CD1c-positive myeloid dendritic cell (primary cell): ENCODE measurements at regions not wholly inside any gene's neighbourhood (a gene's known extent, or its start where the extent isn't known, plus 50 kb on each side); places are given as distances from the start of the nearest gene placed in this dataset.
"Not testable (repeated sequence)": the region's sequence is repeated elsewhere in the genome, so short reads cannot be mapped to it uniquely, and the experiment has no call there.

ENCODE experiments used
- DNase-seq: peaks from one replicate; pipeline ENCODE4 v3.0.0-alpha.2; 2016; ENCODE audit errors: extremely low spot score

DNA sequence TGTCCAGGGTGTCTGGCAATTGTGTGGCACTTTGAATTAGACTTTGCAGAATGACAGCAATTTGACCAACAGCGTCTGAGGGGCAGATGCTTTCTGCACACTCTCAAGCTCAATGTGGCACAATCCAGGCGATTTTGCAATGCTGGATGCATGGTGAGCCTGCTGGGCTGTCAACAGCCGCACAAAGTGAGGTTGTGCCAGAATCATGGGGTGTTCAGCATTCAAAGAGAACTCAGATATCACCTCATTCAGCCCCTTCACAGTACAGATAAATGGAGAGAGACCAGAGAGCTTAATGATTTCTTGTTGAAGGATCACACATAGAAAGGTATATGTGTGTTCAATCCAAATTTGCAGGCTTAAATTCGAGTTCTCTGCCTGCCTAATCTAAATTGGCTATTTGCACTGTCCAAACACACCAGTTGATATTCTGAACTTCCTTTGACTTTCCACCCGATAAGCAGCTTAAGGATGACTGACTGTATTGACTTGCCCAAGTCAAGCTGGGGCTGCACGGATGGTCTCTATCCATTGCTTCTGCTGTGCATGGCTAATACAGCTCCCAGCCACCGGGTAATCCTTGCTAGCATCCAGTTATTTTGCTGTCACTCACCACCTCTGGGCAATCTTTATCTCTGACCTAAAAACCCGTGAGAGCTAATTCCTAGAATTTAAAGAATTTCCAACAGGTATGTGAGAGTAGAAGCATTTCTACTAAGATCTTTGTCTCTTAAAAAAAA lies 157.9 kb upstream of the TAS2R1 start:
- DNase-seq, result no peak

DNA sequence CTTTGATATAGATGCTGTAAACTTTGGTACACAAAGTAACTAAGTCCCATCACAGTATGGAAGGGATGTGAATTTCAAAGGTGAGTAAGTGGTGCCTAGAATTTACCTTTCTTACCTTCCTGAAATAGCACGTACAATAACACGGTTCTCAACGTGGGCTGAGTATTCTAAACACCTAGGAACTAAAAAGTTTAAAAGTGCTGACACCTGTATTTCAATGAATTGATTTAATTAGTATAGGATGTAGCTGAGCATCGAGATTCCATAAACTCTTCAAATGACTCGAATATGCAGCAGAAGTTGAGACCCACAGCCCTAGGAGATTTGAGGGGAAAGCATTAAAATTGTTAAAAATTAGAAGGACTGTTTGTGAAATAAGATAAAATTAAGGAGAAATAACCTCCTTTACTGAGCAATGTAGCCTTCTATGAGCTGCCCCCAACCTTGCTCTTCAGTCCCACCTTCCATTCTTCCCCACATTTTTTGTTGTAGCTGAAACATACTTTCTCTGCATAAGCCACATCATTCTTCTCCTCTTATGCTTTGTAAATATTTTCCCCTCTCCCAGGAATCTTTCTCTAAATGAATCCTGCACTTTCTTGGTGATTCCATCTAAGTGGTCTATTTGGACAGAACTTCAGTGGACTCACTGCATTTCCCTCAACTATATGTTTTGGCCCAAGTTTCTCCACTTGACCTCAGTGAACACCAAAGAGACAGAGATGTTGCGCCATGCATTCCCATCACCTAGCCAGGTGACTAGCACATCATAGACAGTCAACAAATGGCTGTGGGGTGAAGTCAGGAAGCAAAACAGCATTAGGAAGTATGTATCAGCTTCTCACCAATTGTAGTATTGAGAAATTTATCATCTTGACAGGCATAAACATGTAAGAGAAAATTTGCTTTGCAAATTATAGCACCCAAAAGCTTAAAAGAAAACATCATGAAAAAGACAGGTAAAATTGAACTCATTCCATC lies 156.5 kb upstream of the TAS2R1 start:
- no peak for DNase-seq

DNA sequence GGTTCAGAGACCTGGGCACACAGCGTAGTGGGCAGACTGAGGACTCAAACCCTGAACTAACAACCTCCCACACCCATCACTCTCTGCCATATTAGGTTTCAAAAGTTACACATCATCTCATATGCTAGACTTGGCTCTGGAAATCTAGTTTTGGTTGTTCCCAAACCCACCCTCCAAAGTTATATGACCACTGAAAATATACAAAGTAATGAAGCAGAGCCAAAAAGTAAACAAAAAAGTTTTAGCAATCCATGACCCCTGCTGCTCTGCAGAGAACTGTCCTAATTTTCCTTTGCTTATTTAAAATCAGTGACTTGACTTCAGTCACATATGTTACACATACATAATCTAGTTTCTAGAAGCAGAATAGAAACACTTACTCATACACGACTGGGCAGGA lies 155.6 kb upstream of the TAS2R1 start:
- DNase-seq, result no peak

DNA sequence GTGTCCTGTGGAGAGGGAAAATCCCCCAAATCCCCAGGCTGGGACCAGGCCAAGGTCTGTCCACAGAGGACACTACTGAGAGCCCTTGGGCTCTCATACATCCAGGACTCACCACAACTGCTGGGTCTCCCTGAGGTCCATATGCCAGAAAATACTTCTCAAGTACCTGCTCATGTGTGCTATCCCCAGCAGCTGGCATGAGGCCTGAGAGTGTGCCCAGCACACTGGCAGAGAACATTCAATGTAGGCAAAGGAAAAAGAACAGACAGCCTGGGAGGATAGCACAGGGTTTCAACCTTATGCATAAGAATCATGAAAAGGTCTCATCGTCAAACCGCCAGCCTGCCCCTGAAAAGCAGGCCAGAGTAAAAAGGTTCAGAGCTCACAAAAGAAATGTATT lies 154.1 kb upstream of the TAS2R1 start:
- DNase-seq, result no peak

DNA sequence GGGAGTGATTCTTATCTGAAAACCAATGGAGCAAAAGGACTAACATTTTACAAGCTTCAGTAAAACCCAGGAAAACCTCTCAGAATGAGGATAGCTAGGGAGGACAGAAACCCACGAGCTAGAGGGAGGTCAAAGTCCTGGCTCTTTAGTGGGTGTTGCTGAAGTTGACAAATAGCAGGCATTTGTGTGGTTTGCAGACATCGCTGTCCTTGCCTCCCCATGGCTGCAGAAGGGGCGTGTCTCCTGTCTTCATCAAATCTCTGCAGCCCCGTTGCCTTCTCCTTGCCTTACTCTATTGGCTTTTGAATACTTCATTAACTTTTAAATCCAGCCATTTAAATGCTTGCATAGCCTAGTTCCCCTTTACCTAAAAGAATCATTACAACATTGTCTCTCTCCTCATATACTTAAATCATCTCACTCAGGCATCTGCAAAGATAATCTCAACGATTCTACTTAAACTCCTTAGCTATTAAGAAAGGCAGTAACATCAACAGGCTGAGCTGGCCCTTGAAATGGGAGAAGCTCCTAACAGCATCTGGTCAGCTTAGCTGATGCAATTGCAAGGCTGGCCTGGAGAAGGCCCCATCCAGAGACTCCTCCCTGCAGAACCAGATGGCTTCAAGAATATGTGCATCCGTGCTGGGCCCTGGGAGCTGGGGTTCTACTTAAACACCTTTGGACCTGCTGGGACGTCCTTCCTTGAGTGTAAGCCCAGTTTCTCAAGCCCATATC lies 152.8 kb upstream of the TAS2R1 start:
- no peak for DNase-seq

DNA sequence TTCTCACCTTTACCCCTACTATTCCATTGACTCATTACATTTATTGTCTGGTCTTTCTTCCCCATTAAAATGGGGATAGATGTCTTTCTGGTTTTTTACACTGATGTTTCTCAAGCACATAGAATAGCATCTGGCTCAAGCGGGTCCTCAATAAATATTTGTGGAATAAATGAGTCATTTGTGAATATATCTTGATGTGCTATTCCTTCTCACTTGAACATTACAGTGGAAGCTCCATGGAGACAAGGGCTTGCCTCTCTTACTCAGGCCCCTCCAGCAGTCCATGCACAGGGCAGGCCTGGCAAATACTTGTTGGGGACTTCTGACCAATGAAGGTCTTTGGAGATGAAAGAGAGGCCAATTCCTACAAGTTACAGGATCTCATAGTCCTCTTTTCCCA lies 151.7 kb upstream of the TAS2R1 start:
- no peak for DNase-seq

DNA sequence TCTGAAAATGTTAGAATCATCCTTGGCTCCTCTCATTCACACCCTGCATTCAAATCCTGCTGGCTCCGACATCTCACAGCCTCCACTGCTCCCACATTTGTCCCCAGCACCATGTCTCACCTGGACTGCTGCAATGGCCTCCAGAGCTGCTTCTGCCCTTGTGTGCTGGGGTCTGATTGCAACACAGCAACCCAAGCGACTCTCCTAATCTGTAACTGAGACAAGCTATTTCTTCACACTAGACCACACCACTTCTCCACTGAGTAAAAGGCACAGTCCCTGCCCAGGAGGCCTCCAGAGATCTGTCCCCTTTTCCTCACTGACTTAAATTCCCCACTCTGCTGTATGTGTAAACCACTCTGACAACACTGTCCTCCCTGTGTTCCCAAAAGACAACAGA lies 151.1 kb upstream of the TAS2R1 start:
- DNase-seq, result no peak

DNA sequence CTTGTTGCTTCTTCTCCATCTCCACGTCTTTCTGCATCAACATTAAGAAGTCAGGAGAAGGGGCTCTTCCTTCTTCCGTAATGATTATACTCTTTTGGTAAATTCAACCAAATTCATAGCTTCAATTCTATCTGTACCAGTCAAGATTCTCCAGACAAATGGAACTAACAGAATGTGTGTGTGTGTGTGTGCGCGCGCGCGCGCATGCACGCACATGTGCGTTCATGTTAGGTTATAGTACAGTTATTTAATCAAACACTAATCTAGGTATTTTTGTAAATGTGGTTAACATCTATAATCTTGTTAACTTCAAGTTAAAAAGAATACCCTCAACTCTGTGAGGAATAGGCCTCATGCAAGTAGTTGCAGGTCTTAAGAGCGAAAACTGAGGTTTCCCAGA lies 150.3 kb upstream of the TAS2R1 start:
- no peak for DNase-seq

DNA sequence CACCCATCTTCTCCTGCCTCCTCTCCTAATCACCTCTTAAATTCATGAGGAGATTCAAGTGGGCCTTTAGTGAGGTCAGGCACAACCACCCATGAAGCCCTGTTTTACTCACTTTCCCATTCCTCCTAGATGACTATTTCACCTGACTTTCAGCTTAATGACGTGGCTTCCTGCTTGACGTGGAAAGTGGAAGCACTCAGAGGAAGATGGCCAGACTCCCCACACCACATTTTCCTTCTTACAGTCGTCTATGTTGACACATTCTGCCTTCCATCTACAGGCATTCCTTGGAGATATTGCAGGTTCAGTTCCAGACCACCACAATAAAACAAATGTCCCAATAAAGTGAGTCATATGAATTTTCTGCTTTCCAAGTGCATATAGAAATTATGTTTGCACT lies 146.4 kb upstream of the TAS2R1 start:
- DNase-seq, result no peak

DNA sequence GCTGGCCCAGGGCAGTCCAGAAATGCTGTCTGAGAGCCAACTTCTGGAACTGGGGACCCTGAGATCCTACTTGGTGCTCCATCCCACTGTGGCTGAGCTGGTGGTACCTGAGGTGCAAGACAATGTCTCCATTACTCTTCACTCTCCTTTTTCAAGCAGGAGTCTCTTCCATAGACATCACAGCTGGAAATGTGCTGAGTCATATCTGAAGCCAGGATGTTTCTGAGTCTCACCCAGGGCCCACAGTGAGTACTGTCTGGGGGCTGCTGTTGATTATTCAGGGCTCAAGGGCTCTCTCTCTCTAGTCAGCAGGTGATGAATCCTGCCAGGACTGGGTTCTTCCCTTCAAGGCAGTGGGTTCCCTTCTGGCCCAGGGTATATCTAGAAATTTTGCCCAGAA lies 145.2 kb upstream of the TAS2R1 start:
- no peak for DNase-seq

DNA sequence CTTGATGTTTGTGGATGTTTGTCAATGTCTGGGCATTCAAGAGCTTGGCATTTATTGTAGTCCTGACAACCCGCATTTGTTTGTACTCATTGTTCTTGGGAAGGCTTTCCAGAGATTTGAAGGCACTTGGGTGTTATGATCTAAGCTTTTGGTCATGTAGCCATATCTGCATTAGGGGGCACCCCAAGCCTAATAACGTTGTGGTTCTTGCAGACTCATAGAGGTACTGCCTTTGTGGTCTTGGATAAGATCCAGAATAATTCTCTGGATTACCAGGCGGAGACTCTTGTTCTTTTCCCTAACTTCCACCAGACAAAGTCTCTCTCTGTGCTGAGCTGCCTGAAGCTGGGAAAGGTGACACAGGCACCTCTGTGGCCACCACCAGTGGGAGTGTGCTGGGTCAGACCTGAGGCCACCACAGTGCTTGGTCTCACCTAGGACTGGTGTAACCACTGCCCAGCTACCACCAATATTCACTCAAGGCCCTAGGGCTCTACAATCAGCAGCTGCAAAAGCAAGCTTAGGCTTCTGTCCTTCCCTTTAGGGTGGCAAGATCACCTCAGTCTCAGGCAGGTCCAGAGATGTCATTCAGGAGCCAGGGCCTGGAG lies 144.4 kb upstream of the TAS2R1 start:
- no peak for DNase-seq

DNA sequence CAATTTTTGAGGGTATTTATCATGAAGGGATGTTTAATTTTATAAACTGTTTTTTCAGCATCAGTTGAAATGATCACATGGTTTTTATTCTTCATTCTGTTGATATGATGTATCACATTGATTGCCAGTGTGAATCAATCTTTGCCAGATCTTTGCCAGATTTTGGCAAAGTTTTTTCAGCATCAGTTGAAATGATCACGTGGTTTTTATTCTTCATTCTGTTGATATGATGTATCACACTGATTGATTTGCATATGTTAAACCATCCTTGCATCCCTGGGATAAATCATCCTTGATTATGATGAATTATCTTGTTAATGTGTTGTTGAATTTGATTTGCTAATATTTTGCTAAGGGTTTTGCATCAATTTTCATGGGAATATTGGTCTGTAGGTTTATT lies 140.9 kb upstream of the TAS2R1 start:
- no peak for DNase-seq

DNA sequence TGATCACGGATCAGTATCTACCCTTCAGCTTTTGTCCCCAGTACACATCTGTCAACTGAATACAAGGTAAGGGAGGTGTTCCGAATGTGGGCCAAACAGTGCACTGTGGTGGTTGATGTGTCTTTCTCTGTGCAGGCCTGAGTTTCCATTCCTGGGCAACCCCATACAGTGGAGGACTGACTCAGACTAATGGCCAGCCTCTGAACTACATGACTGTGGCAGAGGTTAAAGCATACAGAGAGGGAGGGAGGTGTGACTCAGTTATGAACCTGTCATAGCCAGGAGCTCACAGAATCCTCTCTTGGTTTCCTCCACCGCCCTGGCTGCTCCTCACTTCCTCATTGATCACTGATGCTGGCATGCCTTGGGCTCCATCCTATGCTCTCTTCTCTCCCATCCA lies 136.4 kb upstream of the TAS2R1 start:
- DNase-seq, result no peak

DNA sequence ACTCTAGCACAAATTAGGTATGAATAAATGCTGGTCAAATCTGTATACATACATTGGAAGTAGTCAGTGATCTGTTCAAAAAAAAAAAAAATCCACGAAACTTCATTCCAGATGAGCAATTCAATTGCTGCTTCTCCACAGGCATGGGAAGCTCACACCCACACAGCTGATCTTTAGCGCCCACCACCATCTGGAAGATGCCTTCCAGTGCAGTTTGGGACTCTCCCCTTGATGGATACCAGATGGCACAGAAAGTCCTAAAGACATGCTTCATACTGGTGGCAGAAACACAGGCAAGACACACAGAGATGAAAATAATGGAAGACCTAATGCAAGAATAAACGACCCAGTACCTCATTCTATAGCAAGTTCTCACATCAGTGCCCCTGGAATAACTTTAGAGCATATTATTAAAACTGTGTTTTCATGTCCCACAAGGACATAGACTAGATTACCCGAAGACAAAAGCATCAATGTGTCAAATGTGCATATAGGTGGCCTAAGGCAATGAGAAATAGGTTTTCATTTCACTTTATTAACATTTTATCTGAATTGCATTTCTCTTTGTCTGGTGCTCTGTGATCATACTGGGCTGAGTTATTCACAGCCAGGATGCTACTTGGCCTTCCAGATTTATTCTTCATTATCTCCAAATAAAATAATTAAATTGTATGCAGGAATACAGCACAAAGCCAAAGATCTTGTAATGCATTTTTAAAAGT lies 135.4 kb upstream of the TAS2R1 start:
- no peak for DNase-seq

DNA sequence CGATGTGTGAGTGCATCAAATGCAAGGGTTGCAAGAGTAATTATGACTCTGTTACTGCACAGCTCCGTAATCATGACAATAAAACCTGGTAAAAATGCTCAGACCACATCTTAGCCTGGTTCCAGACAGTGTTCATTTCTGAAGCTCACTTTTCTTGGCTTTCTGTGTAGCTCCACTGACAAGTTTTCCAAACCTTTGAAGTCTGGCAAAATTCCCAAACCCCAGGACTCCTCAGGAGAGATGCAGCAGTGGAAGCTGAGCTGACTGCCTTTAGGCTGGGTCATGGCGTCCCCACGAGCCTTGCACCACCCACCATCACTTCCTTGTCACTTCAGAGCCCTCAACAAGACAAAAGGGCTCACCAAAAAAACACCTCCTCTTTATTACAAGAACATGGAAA lies 131.6 kb upstream of the TAS2R1 start:
- DNase-seq, result no peak

DNA sequence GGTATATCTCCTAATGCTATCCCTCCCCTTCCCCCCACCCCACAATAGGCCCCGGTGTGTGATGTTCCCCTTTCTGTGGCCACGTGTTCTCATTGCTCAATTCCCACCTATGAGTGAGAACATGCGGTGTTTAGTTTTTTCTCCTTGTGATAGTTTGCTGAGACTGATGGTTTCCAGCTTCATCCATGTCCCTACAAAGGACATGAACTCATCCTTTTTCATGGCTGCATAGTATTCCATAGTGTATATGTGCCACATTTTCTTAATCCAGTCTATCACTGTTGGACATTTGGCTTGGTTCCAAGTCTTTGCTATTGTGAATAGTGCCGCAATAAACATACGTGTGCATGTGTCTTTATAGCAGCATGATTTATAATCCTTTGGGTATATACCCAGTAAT lies 122.5 kb upstream of the TAS2R1 start:
- DNase-seq, result not testable (repeated sequence)

DNA sequence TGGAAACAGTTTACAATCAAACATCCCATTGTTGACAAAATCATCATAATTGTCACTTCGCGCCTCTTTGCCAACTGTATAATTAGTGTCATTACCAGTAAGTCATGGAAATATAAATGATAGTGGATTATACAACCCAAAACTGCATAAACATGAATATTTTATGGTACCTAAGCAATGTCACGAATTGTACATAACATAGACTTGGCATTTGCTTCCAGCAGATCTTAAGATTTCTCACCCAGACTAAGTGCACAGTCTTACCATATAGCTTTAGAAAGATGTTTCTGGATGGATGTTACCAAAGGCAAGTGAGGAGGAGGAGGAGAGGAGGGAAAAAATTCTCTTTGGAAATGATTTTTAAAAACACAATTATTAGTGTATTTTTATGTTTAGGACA lies 113.4 kb upstream of the TAS2R1 start:
- DNase-seq, result no peak

DNA sequence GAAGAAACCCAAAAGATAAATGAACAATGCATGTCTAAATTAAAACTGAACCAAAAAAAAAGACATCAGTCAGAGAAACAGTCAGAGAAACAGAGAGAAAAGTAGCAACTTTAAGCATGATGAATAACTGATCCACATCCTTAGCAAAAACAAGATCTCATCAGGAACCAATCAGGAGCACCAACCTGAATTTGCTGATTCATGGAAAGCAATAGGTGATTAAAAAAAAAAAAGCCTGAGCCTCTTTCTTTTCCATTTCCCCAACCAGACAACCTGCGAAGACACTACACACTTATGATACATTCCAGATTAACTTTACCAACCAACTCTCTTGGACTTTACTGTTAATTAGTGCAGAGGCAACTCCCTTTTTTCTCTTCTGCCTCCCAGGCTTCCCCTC lies 112.7 kb upstream of the TAS2R1 start:
- no peak for DNase-seq

DNA sequence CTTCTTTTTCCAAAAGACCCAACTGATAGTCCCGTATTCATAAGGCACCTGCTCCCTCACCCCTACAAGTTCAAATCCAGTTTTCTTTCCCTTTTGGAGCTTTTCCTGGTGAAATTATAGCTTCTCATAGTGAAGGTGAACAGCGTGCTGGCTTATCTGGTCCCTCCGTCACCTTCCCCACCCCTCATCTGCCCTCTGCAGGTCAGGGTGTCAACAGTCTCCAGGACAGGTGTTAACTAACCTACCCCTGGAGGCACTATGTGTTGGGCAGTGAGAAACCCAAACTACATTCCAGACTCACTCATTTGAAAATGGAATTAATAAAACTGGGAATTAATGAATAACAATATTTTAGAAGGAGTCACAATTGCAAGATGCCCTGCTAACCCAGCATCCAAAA lies 109.0 kb upstream of the TAS2R1 start:
- DNase-seq, result no peak

DNA sequence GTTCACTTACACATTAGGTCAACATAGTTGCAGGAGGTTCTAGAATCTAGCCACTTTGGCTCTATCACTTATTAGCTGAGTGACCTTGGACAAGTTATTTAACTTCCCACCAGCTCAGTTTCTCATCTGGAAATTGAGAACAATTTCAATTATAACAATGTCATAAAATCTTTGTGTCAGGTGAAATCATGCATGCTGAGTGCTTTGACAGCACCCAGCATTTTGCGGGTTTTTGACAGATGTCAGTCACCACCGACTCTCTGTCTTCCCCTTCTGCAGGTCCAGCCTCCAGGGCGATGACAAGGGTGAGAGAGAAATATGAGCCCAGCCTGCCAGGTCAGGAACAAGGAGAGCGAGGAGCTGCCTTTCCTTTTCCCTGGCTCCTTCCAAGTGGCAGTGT lies 107.1 kb upstream of the TAS2R1 start:
- DNase-seq, result no peak

DNA sequence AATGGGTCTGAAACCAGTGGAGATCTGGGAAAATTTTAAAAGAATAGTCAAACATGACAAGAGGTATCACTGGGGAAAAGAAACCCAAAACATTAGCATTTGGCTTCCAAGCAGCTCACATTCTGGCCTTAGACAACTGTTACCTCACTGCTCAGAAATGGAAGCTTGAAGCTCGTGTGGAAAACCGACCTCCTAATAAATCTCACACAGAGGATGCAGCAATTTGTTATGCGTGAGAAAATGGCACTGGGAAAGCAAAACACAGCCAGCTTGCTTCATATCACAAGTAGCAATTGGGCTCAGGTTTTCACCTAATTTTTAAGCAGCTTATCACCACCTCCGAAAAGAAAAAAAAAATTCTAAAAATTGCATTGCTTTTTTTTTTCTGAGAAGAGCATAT lies 103.3 kb upstream of the TAS2R1 start:
- DNase-seq, result no peak
